ENCODE measurements at regions not wholly inside any gene's neighbourhood (a gene's known extent, or its start where the extent isn't known, plus 50 kb on each side); places are given as distances from the start of the nearest gene placed in this dataset.

DNA sequence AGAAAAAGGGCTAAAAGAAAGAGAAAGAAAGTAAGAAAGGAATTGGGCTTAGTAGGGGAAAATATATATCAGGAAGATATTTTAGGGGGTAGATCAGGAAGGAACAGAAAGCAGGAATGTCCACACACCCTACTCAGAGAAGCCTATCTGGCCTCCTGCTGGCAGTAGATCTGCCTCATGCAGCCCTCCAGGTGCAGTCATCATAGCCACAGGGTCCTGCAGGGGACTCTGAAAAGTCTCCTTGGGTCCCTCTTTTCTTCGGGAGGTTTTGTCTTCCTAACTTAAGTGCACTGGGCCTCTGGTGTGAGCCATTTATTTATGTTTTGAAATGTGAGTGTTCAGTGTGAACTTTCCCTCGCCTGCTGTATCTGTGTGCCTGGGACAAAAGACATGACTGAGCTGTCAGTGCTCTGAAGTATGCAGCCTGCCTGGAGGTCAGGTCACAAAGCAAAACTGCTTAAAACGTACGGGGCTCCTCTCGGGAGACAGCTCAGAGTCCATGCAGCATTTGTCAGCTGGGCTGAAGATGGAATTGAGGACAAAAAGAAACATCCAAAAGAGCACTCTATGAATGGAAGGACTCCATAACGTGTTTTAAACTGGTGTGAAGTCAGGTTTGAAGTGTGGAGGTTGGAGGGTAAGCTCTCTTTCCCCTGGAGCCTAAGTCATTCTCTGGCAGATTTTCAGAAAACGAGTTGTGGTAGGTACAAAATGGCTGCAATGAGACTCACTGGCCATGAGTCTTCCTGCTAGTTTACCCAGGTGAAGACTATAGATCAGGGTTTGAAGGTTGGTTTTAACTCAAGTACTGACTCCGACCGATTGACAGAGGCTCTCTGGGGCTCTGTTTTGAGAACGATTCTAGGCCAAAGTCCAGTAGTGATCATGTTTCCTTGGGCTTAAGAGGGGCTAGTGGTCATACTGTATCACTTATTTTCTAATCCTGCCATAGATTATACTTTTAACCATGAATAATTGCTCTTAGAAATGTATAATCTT is 151.8 kb upstream of the GDNF start:
- Histone ChIP-seq H3K4me3 (ENCODE audit: low read depth, low read length, poor library complexity, severe bottlenecking) (no peak overlapping the region), H3K9me2 (ENCODE audit: insufficient read depth, low read length) (no peaks in the 10 kb centered on the region), H3K9me3 (ENCODE audit: low read length) (no peaks in the 10 kb centered on the region), H3K4me1 (ENCODE audit: insufficient read depth, low read length, poor library complexity, severe bottlenecking) (no peaks in the 10 kb centered on the region), H3K27ac (ENCODE audit: low read depth, low read length, poor library complexity, severe bottlenecking) (no peak overlapping the region), H4K20me1 (ENCODE audit: insufficient read depth, low read length) (no peaks in the 10 kb centered on the region), H3K79me2 (ENCODE audit: insufficient read depth, low read depth, low read length) (no peaks in the 10 kb centered on the region), H3K36me3 (ENCODE audit: insufficient read depth, low read length) (no peaks in the 10 kb centered on the region), H2AFZ (ENCODE audit: low read length) (no peak overlapping the region), H3K4me2 (ENCODE audit: low read length) (no peak overlapping the region)
- CTCF ChIA-PET (ENCODE audit: unreplicated experiment): no interaction called here
- intact Hi-C loops (cut with micrococcal nuclease; ENCODE audit: unreplicated experiment): no loop called here
- POLR2A ChIA-PET: no interaction called here
- no peak for DNase-seq (ENCODE audit: low spot score)
- TF ChIP-seq, protein P1, sequence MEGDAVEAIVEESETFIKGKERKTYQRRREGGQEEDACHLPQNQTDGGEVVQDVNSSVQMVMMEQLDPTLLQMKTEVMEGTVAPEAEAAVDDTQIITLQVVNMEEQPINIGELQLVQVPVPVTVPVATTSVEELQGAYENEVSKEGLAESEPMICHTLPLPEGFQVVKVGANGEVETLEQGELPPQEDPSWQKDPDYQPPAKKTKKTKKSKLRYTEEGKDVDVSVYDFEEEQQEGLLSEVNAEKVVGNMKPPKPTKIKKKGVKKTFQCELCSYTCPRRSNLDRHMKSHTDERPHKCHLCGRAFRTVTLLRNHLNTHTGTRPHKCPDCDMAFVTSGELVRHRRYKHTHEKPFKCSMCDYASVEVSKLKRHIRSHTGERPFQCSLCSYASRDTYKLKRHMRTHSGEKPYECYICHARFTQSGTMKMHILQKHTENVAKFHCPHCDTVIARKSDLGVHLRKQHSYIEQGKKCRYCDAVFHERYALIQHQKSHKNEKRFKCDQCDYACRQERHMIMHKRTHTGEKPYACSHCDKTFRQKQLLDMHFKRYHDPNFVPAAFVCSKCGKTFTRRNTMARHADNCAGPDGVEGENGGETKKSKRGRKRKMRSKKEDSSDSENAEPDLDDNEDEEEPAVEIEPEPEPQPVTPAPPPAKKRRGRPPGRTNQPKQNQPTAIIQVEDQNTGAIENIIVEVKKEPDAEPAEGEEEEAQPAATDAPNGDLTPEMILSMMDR (conservative IDR thresholded peaks at IDR 0.05; ENCODE audit: low read length): no peak
- no peak for TF ChIP-seq EZH2phosphoT487 (IDR thresholded peaks at IDR 0.05; ENCODE audit: borderline replicate concordance, low read depth, low read length)
- no TSS peak for BruUV-seq (replicated peaks)

DNA sequence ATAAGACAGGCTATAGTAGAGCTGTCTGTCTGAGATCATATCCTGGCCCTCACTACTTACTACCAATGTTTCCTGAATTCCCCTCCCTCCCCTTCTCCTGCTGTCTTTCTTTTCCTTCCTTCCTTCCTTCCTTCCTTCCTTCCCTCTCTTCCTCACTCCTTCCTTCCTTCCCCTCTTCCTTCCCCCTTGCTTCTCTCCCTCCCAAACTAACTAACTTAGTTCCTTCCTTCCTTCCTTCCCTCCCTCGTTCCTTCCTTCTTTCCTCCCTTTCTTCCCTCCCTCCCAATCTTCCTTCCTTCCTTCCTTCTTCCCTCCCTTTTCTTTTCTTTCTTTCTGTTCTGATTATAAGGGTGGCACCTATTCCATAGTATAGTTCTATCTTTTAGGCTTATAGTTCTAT is 150.0 kb upstream of the GDNF start:
- no peaks in the 10 kb centered on the region for H3K36me3 ChIP-seq (ENCODE audit: insufficient read depth, low read length)
- no TSS peak for BruUV-seq (replicated peaks)
- intact Hi-C loops (cut with micrococcal nuclease; ENCODE audit: unreplicated experiment): no loop called here
- H3K9me3 ChIP-seq (ENCODE audit: low read length): no peaks in the 10 kb centered on the region
- H3K4me2 ChIP-seq (ENCODE audit: low read length): no peak overlapping the region
- no peaks in the 10 kb centered on the region for H3K9me2 ChIP-seq (ENCODE audit: insufficient read depth, low read length)
- no peak overlapping the region for H2AFZ ChIP-seq (ENCODE audit: low read length)
- DNase-seq (ENCODE audit: low spot score): no peak
- H3K79me2 ChIP-seq (ENCODE audit: insufficient read depth, low read depth, low read length): no peaks in the 10 kb centered on the region
- H4K20me1 ChIP-seq (ENCODE audit: insufficient read depth, low read length): no peaks in the 10 kb centered on the region
- H3K4me1 ChIP-seq (ENCODE audit: insufficient read depth, low read length, poor library complexity, severe bottlenecking): no peaks in the 10 kb centered on the region
- H3K27ac ChIP-seq (ENCODE audit: low read depth, low read length, poor library complexity, severe bottlenecking): no peak overlapping the region
- TF ChIP-seq, protein P1 (conservative IDR thresholded peaks at IDR 0.05; ENCODE audit: low read length): no peak
- no peak for TF ChIP-seq EZH2phosphoT487 (IDR thresholded peaks at IDR 0.05; ENCODE audit: borderline replicate concordance, low read depth, low read length)
- CTCF ChIA-PET (ENCODE audit: unreplicated experiment): no interaction called here
- H3K4me3 ChIP-seq (ENCODE audit: low read depth, low read length, poor library complexity, severe bottlenecking): no peak overlapping the region
- POLR2A ChIA-PET: no interaction called here

DNA sequence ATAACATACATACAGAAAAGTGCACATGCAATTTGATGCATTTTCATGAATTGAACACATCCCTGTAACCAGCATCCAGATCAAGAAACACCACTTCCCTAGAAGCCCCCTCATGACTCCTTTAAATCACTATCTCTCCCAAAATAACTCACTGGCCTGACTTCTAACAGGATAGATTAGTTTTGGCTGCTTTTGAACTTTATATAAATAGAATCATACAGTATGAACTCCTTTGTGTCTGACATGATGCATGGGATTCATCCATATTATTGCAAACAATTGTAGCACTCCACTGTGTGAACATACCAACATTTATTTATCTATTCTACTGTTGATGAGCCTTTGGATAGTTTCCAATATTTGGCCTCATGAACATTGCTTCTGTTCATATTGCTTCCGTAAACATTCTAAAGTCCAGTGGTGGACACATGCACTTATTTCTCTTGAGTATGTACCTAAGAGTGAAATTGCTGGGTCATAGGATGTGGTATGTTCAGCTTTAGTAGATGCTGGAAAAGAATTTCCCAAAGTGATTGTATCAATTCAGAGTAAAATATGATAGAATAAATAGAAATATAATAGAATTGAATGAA is 148.7 kb upstream of the GDNF start:
- ChIA-PET POLR2A (interaction anchor here (0.7 kb wide), 1 partner anchor 9 kb away, joined by 3 read pairs; no protein-coding TSS in a partner anchor), CTCF (ENCODE audit: unreplicated experiment) (no interaction called here)
- Histone ChIP-seq H3K4me3 (ENCODE audit: low read depth, low read length, poor library complexity, severe bottlenecking) (no peak overlapping the region), H2AFZ (ENCODE audit: low read length) (no peak overlapping the region), H3K9me2 (ENCODE audit: insufficient read depth, low read length) (no peaks in the 10 kb centered on the region), H3K79me2 (ENCODE audit: insufficient read depth, low read depth, low read length) (no peaks in the 10 kb centered on the region), H3K4me2 (ENCODE audit: low read length) (no peak overlapping the region), H3K36me3 (ENCODE audit: insufficient read depth, low read length) (no peaks in the 10 kb centered on the region), H3K9me3 (ENCODE audit: low read length) (no peaks in the 10 kb centered on the region), H4K20me1 (ENCODE audit: insufficient read depth, low read length) (no peaks in the 10 kb centered on the region), H3K27ac (ENCODE audit: low read depth, low read length, poor library complexity, severe bottlenecking) (no peak overlapping the region), H3K4me1 (ENCODE audit: insufficient read depth, low read length, poor library complexity, severe bottlenecking) (no peaks in the 10 kb centered on the region)
- DNase-seq (ENCODE audit: low spot score): no peak
- TF ChIP-seq, protein P1 (conservative IDR thresholded peaks at IDR 0.05; ENCODE audit: low read length): no peak
- no peak for TF ChIP-seq EZH2phosphoT487 (IDR thresholded peaks at IDR 0.05; ENCODE audit: borderline replicate concordance, low read depth, low read length)
- intact Hi-C loops (cut with micrococcal nuclease; ENCODE audit: unreplicated experiment): no loop called here
- BruUV-seq (replicated peaks): no TSS peak

Measured in OCI-LY7 (cell line).